Astrocyte (in vitro differentiated cells and primary cell): ENCODE measurements at regions not wholly inside any gene's neighbourhood (a gene's known extent, or its start where the extent isn't known, plus 50 kb on each side); places are given as distances from the start of the nearest gene placed in this dataset.

Experiments used
- DNase-seq: peaks from one replicate; pipeline ENCODE4 v3.0.0-alpha.2; 2010; ENCODE audit warnings: low read depth
- FAIRE-seq: peaks from 2 replicates; lab custom pipeline; 2011; peaks lifted over from hg19 to GRCh38; lab: Jason Lieb, UNC
- H2AFZ ChIP-seq: 2 replicates; pipeline ENCODE4 v1.6.0; 2012; ENCODE audit warnings: low read depth, low read length, inconsistent platforms
- H3K27ac ChIP-seq: 2 replicates; pipeline ENCODE4 v1.5.1; 2011; ENCODE audit warnings: low read depth, low read length, inconsistent platforms
- H3K27me3 ChIP-seq: 2 replicates; pipeline ENCODE4 v1.6.0; 2011; ENCODE audit warnings: low read length, inconsistent platforms; ENCODE audit not compliant: insufficient read depth
- H3K36me3 ChIP-seq: 2 replicates; pipeline ENCODE4 v1.5.1; 2011; ENCODE audit warnings: low read length, inconsistent platforms; ENCODE audit not compliant: insufficient read depth
- H3K4me1 ChIP-seq: 2 replicates; pipeline ENCODE4 v1.5.1; 2011; ENCODE audit warnings: low read length, inconsistent platforms; ENCODE audit not compliant: insufficient read depth
- H3K4me2 ChIP-seq: 2 replicates; pipeline ENCODE4 v1.6.0; 2012; ENCODE audit warnings: low read length, inconsistent platforms
- H3K4me3 ChIP-seq: 2 replicates; pipeline ENCODE4 v1.5.1; 2011; ENCODE audit warnings: low read depth, mild to moderate bottlenecking, low read length, inconsistent platforms; ENCODE audit not compliant: insufficient read depth
- H3K79me2 ChIP-seq: 2 replicates; pipeline ENCODE4 v1.6.0; 2012; ENCODE audit warnings: mild to moderate bottlenecking, low read length, inconsistent platforms; ENCODE audit not compliant: insufficient read depth
- H3K9ac ChIP-seq: 2 replicates; pipeline ENCODE4 v1.6.0; 2012; ENCODE audit warnings: mild to moderate bottlenecking, low read length, inconsistent platforms
- H3K9me3 ChIP-seq: 2 replicates; pipeline ENCODE4 v1.5.1; 2012; ENCODE audit warnings: low read depth, mild to moderate bottlenecking, low read length, inconsistent platforms; ENCODE audit not compliant: insufficient read depth
- H4K20me1 ChIP-seq: 2 replicates; pipeline ENCODE4 v1.6.0; 2012; ENCODE audit warnings: low read length, inconsistent platforms; ENCODE audit not compliant: insufficient read depth
- H3K27ac Mint-ChIP-seq: one replicate; pipeline ENCODE4 v1.8.0; 2021; ENCODE audit warnings: mild to moderate bottlenecking, mixed read lengths; ENCODE audit not compliant: unreplicated experiment
- H3K27me3 Mint-ChIP-seq: one replicate; pipeline ENCODE4 v1.8.0; 2021; ENCODE audit warnings: low read depth, mixed read lengths; ENCODE audit not compliant: unreplicated experiment
- H3K36me3 Mint-ChIP-seq: one replicate; pipeline ENCODE4 v1.8.0; 2021; ENCODE audit warnings: low read depth, mixed read lengths; ENCODE audit not compliant: unreplicated experiment
- H3K4me1 Mint-ChIP-seq: one replicate; pipeline ENCODE4 v1.8.0; 2021; ENCODE audit warnings: low read depth, mixed read lengths; ENCODE audit not compliant: unreplicated experiment
- H3K4me3 Mint-ChIP-seq: one replicate; pipeline ENCODE4 v1.8.0; 2021; ENCODE audit warnings: mild to moderate bottlenecking, moderate library complexity, mixed read lengths; ENCODE audit not compliant: unreplicated experiment
- H3K9me3 Mint-ChIP-seq: one replicate; pipeline ENCODE4 v1.8.0; 2021; ENCODE audit warnings: mild to moderate bottlenecking, mixed read lengths; ENCODE audit not compliant: unreplicated experiment
- EZH2 ChIP-seq: IDR thresholded peaks from 2 replicates; pipeline ENCODE4 v1.6.1; 2012; ENCODE audit warnings: mild to moderate bottlenecking, low read length, inconsistent platforms; ENCODE audit not compliant: insufficient read depth
- TF ChIP-seq, protein P1 (sequence below): IDR thresholded peaks from 2 replicates; pipeline ENCODE4 v1.5.1; 2011; ENCODE audit warnings: low read depth, mild to moderate bottlenecking, inconsistent platforms, low read length, moderate library complexity; ENCODE audit not compliant: insufficient read depth

- peaks cover 21% of the 10 kb centered on the region for H3K4me1 ChIP-seq
- Mint-ChIP-seq H3K4me3 (no peak overlapping the region), H3K27ac (no peak overlapping the region), H3K36me3 (peaks cover 13% of the 10 kb centered on the region), H3K27me3 (peaks cover 27% of the 10 kb centered on the region), H3K4me1 (peaks cover 17% of the 10 kb centered on the region), H3K9me3 (peaks cover 18% of the 10 kb centered on the region)
- DNase-seq (no peak), FAIRE-seq (no peak)
- H4K20me1 ChIP-seq, result no peaks in the 10 kb centered on the region
- H3K36me3 ChIP-seq, result no peaks in the 10 kb centered on the region
- peaks cover 10% of the 10 kb centered on the region for H3K27me3 ChIP-seq
- no peaks in the 10 kb centered on the region for H3K79me2 ChIP-seq
- TF ChIP-seq, protein P1, sequence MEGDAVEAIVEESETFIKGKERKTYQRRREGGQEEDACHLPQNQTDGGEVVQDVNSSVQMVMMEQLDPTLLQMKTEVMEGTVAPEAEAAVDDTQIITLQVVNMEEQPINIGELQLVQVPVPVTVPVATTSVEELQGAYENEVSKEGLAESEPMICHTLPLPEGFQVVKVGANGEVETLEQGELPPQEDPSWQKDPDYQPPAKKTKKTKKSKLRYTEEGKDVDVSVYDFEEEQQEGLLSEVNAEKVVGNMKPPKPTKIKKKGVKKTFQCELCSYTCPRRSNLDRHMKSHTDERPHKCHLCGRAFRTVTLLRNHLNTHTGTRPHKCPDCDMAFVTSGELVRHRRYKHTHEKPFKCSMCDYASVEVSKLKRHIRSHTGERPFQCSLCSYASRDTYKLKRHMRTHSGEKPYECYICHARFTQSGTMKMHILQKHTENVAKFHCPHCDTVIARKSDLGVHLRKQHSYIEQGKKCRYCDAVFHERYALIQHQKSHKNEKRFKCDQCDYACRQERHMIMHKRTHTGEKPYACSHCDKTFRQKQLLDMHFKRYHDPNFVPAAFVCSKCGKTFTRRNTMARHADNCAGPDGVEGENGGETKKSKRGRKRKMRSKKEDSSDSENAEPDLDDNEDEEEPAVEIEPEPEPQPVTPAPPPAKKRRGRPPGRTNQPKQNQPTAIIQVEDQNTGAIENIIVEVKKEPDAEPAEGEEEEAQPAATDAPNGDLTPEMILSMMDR, result no peak
- TF ChIP-seq EZH2, result no peak
- H3K9ac ChIP-seq, result no peak overlapping the region
- no peak overlapping the region for H3K4me3 ChIP-seq
- no peak overlapping the region for H3K27ac ChIP-seq
- no peak overlapping the region for H2AFZ ChIP-seq
- peaks cover under 1% of the 10 kb centered on the region for H3K9me3 ChIP-seq
- no peak overlapping the region for H3K4me2 ChIP-seq
Observed at GRCh38 chr20:57071954-57072583, 194.4 kb downstream of the BMP7 start.

GRCh38 chr20:57073402-57073801 is 193.0 kb downstream of the BMP7 start:
- H3K9ac ChIP-seq, result no peak overlapping the region
- H3K27me3 Mint-ChIP-seq, result peaks cover 23% of the 10 kb centered on the region
- H3K27me3 ChIP-seq, result peaks cover 8% of the 10 kb centered on the region
- H3K4me3 ChIP-seq, result no peak overlapping the region
- FAIRE-seq (no peak), DNase-seq (no peak)
- H3K79me2 ChIP-seq, result no peaks in the 10 kb centered on the region
- H3K4me1 Mint-ChIP-seq, result peaks cover 17% of the 10 kb centered on the region
- TF ChIP-seq, protein P1, result no peak
- H3K27ac Mint-ChIP-seq, result no peak overlapping the region
- no peak overlapping the region for H3K4me2 ChIP-seq
- no peak overlapping the region for H3K27ac ChIP-seq
- no peak overlapping the region for H3K4me3 Mint-ChIP-seq
- peaks cover 22% of the 10 kb centered on the region for H3K4me1 ChIP-seq
- H4K20me1 ChIP-seq, result no peaks in the 10 kb centered on the region
- H3K36me3 ChIP-seq, result no peaks in the 10 kb centered on the region
- H3K36me3 Mint-ChIP-seq, result peaks cover 12% of the 10 kb centered on the region
- H3K9me3 Mint-ChIP-seq, result peaks cover 19% of the 10 kb centered on the region
- H3K9me3 ChIP-seq, result peaks cover 4% of the 10 kb centered on the region
- H2AFZ ChIP-seq, result no peak overlapping the region

- FAIRE-seq (no peak), DNase-seq (no peak)
- Histone ChIP-seq H3K27ac (no peak overlapping the region), H3K4me2 (no peak overlapping the region), H2AFZ (no peak overlapping the region), H3K9me3 (peaks cover 4% of the 10 kb centered on the region), H3K36me3 (no peaks in the 10 kb centered on the region), H3K27me3 (peaks cover 4% of the 10 kb centered on the region), H3K4me1 (peaks cover 22% of the 10 kb centered on the region), H3K79me2 (no peaks in the 10 kb centered on the region), H3K4me3 (no peak overlapping the region), H4K20me1 (no peaks in the 10 kb centered on the region), H3K9ac (no peak overlapping the region)
- TF ChIP-seq, protein P1, result no peak
- no peak for TF ChIP-seq EZH2
- H3K27ac Mint-ChIP-seq, result no peak overlapping the region
- H3K36me3 Mint-ChIP-seq, result peaks cover 12% of the 10 kb centered on the region
- H3K9me3 Mint-ChIP-seq, result peaks cover 23% of the 10 kb centered on the region
- peaks cover 17% of the 10 kb centered on the region for H3K4me1 Mint-ChIP-seq
- peaks cover 20% of the 10 kb centered on the region for H3K27me3 Mint-ChIP-seq
- no peak overlapping the region for H3K4me3 Mint-ChIP-seq
Observed at GRCh38 chr20:57074386-57074785, 192.1 kb downstream of the BMP7 start.
